Subcutaneous abdominal adipose tissue (tissue), 5 donors: ENCODE measurements at regions not wholly inside any gene's neighbourhood (a gene's known extent, or its start where the extent isn't known, plus 50 kb on each side); places are given as distances from the start of the nearest gene placed in this dataset.

Source experiments
- H3K27ac ChIP-seq: one replicate; pipeline ENCODE4 v1.7.0; 2013; ENCODE audit warnings: low read depth, mild to moderate bottlenecking, inconsistent platforms, low read length, moderate library complexity
- H3K27me3 ChIP-seq, 5 donors: one replicate each; pipeline ENCODE4 v1.7.0; 2013; ENCODE audit warnings: low read length in 5 of 5, inconsistent platforms in 1 of 5; ENCODE audit not compliant: control insufficient read depth in 5 of 5, insufficient read depth in 4 of 5
- H3K36me3 ChIP-seq, 5 donors: one replicate each; pipeline ENCODE4 v1.7.0; 2013; ENCODE audit warnings: low read length in 5 of 5; ENCODE audit not compliant: control insufficient read depth in 5 of 5, insufficient read depth in 5 of 5
- H3K4me1 ChIP-seq, 5 donors: one replicate each; pipeline ENCODE4 v1.7.0; 2013; ENCODE audit warnings: low read length in 5 of 5, mild to moderate bottlenecking in 3 of 5, moderate library complexity in 1 of 5; ENCODE audit not compliant: control insufficient read depth in 5 of 5, insufficient read depth in 5 of 5
- H3K4me3 ChIP-seq, 5 donors: one replicate each; pipeline ENCODE4 v1.7.0; 2013; ENCODE audit warnings: low read length in 5 of 5, low read depth in 1 of 5
- H3K9ac ChIP-seq, 5 donors: one replicate each; pipeline ENCODE4 v1.7.0; 2013; ENCODE audit warnings: low read length in 5 of 5, mild to moderate bottlenecking in 4 of 5, moderate library complexity in 3 of 5
- H3K9me3 ChIP-seq, 5 donors: one replicate each; pipeline ENCODE4 v1.7.0; 2013; ENCODE audit warnings: low read length in 5 of 5; ENCODE audit not compliant: control insufficient read depth in 5 of 5
- donor health status: healthy.
- donor health status: healthy.
- donor health status: healthy.
- donor health status: healthy.
- donor health status: healthy.

- Histone ChIP-seq H3K9ac (no peak overlapping the region), H3K36me3 (no peaks in the 10 kb centered on the region), H3K27ac (no peak overlapping the region), H3K27me3 (peaks cover 0 to 5% (median 0%) of the 10 kb centered on the region in 5 donors), H3K9me3 (no peaks in the 10 kb centered on the region), H3K4me1 (no peaks in the 10 kb centered on the region), H3K4me3 (no peak overlapping the region)
Observed at GRCh38 chr1:181406989-181407388, 76.3 kb upstream of the CACNA1E start.

GRCh38 chr1:181409981-181410380 is 73.3 kb upstream of the CACNA1E start:
- Histone ChIP-seq H3K27me3 (peaks cover 0 to 5% (median 0%) of the 10 kb centered on the region in 5 donors), H3K9me3 (no peaks in the 10 kb centered on the region), H3K4me3 (no peak overlapping the region), H3K4me1 (no peaks in the 10 kb centered on the region), H3K36me3 (no peaks in the 10 kb centered on the region), H3K9ac (no peak overlapping the region), H3K27ac (no peak overlapping the region)

GRCh38 chr1:181412746-181413145 is 70.6 kb upstream of the CACNA1E start:
- no peaks in the 10 kb centered on the region for H3K36me3 ChIP-seq
- no peak overlapping the region for H3K27ac ChIP-seq
- H3K4me3 ChIP-seq: no peak overlapping the region
- H3K27me3 ChIP-seq: peaks cover 0 to 5% (median 0%) of the 10 kb centered on the region in 5 donors
- H3K9me3 ChIP-seq: no peaks in the 10 kb centered on the region
- H3K9ac ChIP-seq: no peak overlapping the region
- H3K4me1 ChIP-seq: no peaks in the 10 kb centered on the region

- no peak overlapping the region for H3K9ac ChIP-seq
- no peak overlapping the region for H3K4me3 ChIP-seq
- H3K4me1 ChIP-seq: no peaks in the 10 kb centered on the region
- no peaks in the 10 kb centered on the region for H3K36me3 ChIP-seq
- no peak overlapping the region for H3K27ac ChIP-seq
- H3K9me3 ChIP-seq: no peaks in the 10 kb centered on the region
- peaks cover 0 to 5% (median 0%) of the 10 kb centered on the region in 5 donors for H3K27me3 ChIP-seq
Observed at GRCh38 chr1:181413195-181413815, 70.0 kb upstream of the CACNA1E start.

GRCh38 chr1:181413836-181414235 is 69.5 kb upstream of the CACNA1E start:
- no peak overlapping the region for H3K9ac ChIP-seq
- no peaks in the 10 kb centered on the region for H3K9me3 ChIP-seq
- H3K36me3 ChIP-seq: no peaks in the 10 kb centered on the region
- no peaks in the 10 kb centered on the region for H3K4me1 ChIP-seq
- H3K27ac ChIP-seq: no peak overlapping the region
- H3K27me3 ChIP-seq: peaks cover 0 to 5% (median 0%) of the 10 kb centered on the region in 5 donors
- H3K4me3 ChIP-seq: no peak overlapping the region

GRCh38 chr1:181416268-181416860 is 67.0 kb upstream of the CACNA1E start:
- Histone ChIP-seq H3K9ac (no peak overlapping the region), H3K9me3 (no peaks in the 10 kb centered on the region), H3K4me3 (no peak overlapping the region), H3K36me3 (no peaks in the 10 kb centered on the region), H3K27me3 (no peaks in the 10 kb centered on the region), H3K27ac (no peak overlapping the region), H3K4me1 (no peaks in the 10 kb centered on the region)

- Histone ChIP-seq H3K4me3 (no peak overlapping the region), H3K27ac (no peak overlapping the region), H3K36me3 (no peaks in the 10 kb centered on the region)
Observed at GRCh38 chr1:181417915-181418314, 65.4 kb upstream of the CACNA1E start.

GRCh38 chr1:181423301-181423918 is 59.9 kb upstream of the CACNA1E start:
- Histone ChIP-seq H3K9me3 (no peaks in the 10 kb centered on the region), H3K36me3 (no peaks in the 10 kb centered on the region), H3K27ac (no peak overlapping the region), H3K27me3 (peaks cover 5 to 26% (median 6%) of the 10 kb centered on the region in 5 donors), H3K4me3 (no peak overlapping the region), H3K4me1 (peaks cover 0 to 3% (median 0%) of the 10 kb centered on the region in 5 donors), H3K9ac (no peak overlapping the region)

More at GRCh38 chr1:181417915-181418314, 65.4 kb upstream of the CACNA1E start:
- no peaks in the 10 kb centered on the region for H3K9me3 ChIP-seq
- H3K27me3 ChIP-seq: no peaks in the 10 kb centered on the region
- no peak overlapping the region for H3K9ac ChIP-seq
- H3K4me1 ChIP-seq: no peaks in the 10 kb centered on the region

GRCh38 chr1:181424786-181425403 is 58.4 kb upstream of the CACNA1E start:
- Histone ChIP-seq H3K27ac (no peak overlapping the region), H3K9me3 (no peaks in the 10 kb centered on the region), H3K4me1 (peaks cover 0 to 3% (median 0%) of the 10 kb centered on the region in 5 donors), H3K4me3 (peak overlapping the region in 1 of 5 donors; percentile 20), H3K27me3 (peaks cover 5 to 26% (median 6%) of the 10 kb centered on the region in 5 donors), H3K9ac (no peak overlapping the region), H3K36me3 (no peaks in the 10 kb centered on the region)

GRCh38 chr1:181425566-181425965 is 57.8 kb upstream of the CACNA1E start:
- Histone ChIP-seq H3K27ac (no peak overlapping the region), H3K9ac (no peak overlapping the region), H3K27me3 (peaks cover 5 to 26% (median 6%) of the 10 kb centered on the region in 5 donors), H3K36me3 (no peaks in the 10 kb centered on the region), H3K4me3 (no peak overlapping the region), H3K4me1 (peaks cover 0 to 3% (median 0%) of the 10 kb centered on the region in 5 donors), H3K9me3 (no peaks in the 10 kb centered on the region)
